ENCODE measurements at regions not wholly inside any gene's neighbourhood (a gene's known extent, or its start where the extent isn't known, plus 50 kb on each side); places are given as distances from the start of the nearest gene placed in this dataset.

- BruUV-seq (replicated peaks): no TSS peak
- ChIA-PET CTCF (interaction anchor here (0.7 kb wide), 1 partner anchor 58 kb away, joined by 3 read pairs; no protein-coding TSS in a partner anchor), POLR2A (interaction anchor here (0.7 to 1.0 kb wide), 2 partner anchors 12 to 53 kb away, joined by 3 read pairs; no protein-coding TSS in a partner anchor)
- peak; percentile 29 for DNase-seq (ENCODE audit: unreplicated experiment)
- peak overlapping the region; percentile 54 for H3K27ac Mint-ChIP-seq (ENCODE audit: low read depth, unreplicated experiment)
- H3K27me3 Mint-ChIP-seq (ENCODE audit: insufficient read depth, unreplicated experiment): no peaks in the 10 kb centered on the region
- TF ChIP-seq CTCF (IDR thresholded peaks at IDR 0.05; ENCODE audit: unreplicated experiment): no peak
- no peaks in the 10 kb centered on the region for H3K9me3 Mint-ChIP-seq (ENCODE audit: unreplicated experiment)
- intact Hi-C loops (cut with micrococcal nuclease): no loop called here
- no peaks in the 10 kb centered on the region for H3K36me3 Mint-ChIP-seq (ENCODE audit: insufficient read depth, unreplicated experiment)
- no peak overlapping the region for H3K4me3 Mint-ChIP-seq (ENCODE audit: unreplicated experiment)
- peaks cover 32% of the 10 kb centered on the region for H3K4me1 Mint-ChIP-seq (ENCODE audit: insufficient read depth, unreplicated experiment)
Measured at GRCh38 chr2:134173338-134174016, 80.4 kb upstream of the MGAT5 start.

GRCh38 chr2:134174711-134175110 is 79.2 kb upstream of the MGAT5 start:
- Mint-ChIP-seq H3K4me3 (ENCODE audit: unreplicated experiment) (no peak overlapping the region), H3K36me3 (ENCODE audit: insufficient read depth, unreplicated experiment) (no peaks in the 10 kb centered on the region), H3K4me1 (ENCODE audit: insufficient read depth, unreplicated experiment) (peaks cover 39% of the 10 kb centered on the region), H3K9me3 (ENCODE audit: unreplicated experiment) (no peaks in the 10 kb centered on the region), H3K27me3 (ENCODE audit: insufficient read depth, unreplicated experiment) (no peaks in the 10 kb centered on the region), H3K27ac (ENCODE audit: low read depth, unreplicated experiment) (no peak overlapping the region)
- ChIA-PET POLR2A (no interaction called here), CTCF (no interaction called here)
- intact Hi-C loops (cut with micrococcal nuclease): no loop called here
- TF ChIP-seq CTCF (IDR thresholded peaks at IDR 0.05; ENCODE audit: unreplicated experiment): no peak
- no peak for DNase-seq (ENCODE audit: unreplicated experiment)
- no TSS peak for BruUV-seq (replicated peaks)

GRCh38 chr2:134175834-134176233 is 78.0 kb upstream of the MGAT5 start:
- POLR2A ChIA-PET: no interaction called here
- peak overlapping the region; percentile 86 for H3K27ac Mint-ChIP-seq (ENCODE audit: low read depth, unreplicated experiment)
- BruUV-seq (replicated peaks): no TSS peak
- TF ChIP-seq CTCF (IDR thresholded peaks at IDR 0.05; ENCODE audit: unreplicated experiment): no peak
- H3K36me3 Mint-ChIP-seq (ENCODE audit: insufficient read depth, unreplicated experiment): no peaks in the 10 kb centered on the region
- peaks cover 43% of the 10 kb centered on the region for H3K4me1 Mint-ChIP-seq (ENCODE audit: insufficient read depth, unreplicated experiment)
- CTCF ChIA-PET: no interaction called here
- H3K27me3 Mint-ChIP-seq (ENCODE audit: insufficient read depth, unreplicated experiment): no peaks in the 10 kb centered on the region
- no peak for DNase-seq (ENCODE audit: unreplicated experiment)
- no peak overlapping the region for H3K4me3 Mint-ChIP-seq (ENCODE audit: unreplicated experiment)
- H3K9me3 Mint-ChIP-seq (ENCODE audit: unreplicated experiment): no peaks in the 10 kb centered on the region
- intact Hi-C loops (cut with micrococcal nuclease): no loop called here

- intact Hi-C loops (cut with micrococcal nuclease): no loop called here
- peak; percentile 38 for DNase-seq (ENCODE audit: unreplicated experiment)
- no peaks in the 10 kb centered on the region for H3K9me3 Mint-ChIP-seq (ENCODE audit: unreplicated experiment)
- CTCF ChIA-PET: interaction anchor here (0.6 to 0.7 kb wide), 2 partner anchors 31 to 74 kb away, joined by 3 read pairs; no protein-coding TSS in a partner anchor
- POLR2A ChIA-PET: interaction anchor here (0.8 kb wide), 1 partner anchor 54 kb away, joined by 3 read pairs; no protein-coding TSS in a partner anchor
- peaks cover 53% of the 10 kb centered on the region for H3K4me1 Mint-ChIP-seq (ENCODE audit: insufficient read depth, unreplicated experiment)
- no TSS peak for BruUV-seq (replicated peaks)
- H3K27me3 Mint-ChIP-seq (ENCODE audit: insufficient read depth, unreplicated experiment): no peaks in the 10 kb centered on the region
- peak overlapping the region; percentile 40 for H3K4me3 Mint-ChIP-seq (ENCODE audit: unreplicated experiment)
- peak overlapping the region; percentile 74 for H3K27ac Mint-ChIP-seq (ENCODE audit: low read depth, unreplicated experiment)
- H3K36me3 Mint-ChIP-seq (ENCODE audit: insufficient read depth, unreplicated experiment): no peaks in the 10 kb centered on the region
- no peak for TF ChIP-seq CTCF (IDR thresholded peaks at IDR 0.05; ENCODE audit: unreplicated experiment)
Measured at GRCh38 chr2:134177351-134177931, 76.4 kb upstream of the MGAT5 start.
